Fibroblast of skin of left quadriceps (primary cell): ENCODE measurements at regions not wholly inside any gene's neighbourhood (a gene's known extent, or its start where the extent isn't known, plus 50 kb on each side); places are given as distances from the start of the nearest gene placed in this dataset.

ENCODE experiments used
- DNase-seq, 2 experiments: peaks; one replicate each; pipeline ENCODE4 v3.0.0-alpha.2; 2013; ENCODE audit warnings: low read depth in 2 of 2

DNA sequence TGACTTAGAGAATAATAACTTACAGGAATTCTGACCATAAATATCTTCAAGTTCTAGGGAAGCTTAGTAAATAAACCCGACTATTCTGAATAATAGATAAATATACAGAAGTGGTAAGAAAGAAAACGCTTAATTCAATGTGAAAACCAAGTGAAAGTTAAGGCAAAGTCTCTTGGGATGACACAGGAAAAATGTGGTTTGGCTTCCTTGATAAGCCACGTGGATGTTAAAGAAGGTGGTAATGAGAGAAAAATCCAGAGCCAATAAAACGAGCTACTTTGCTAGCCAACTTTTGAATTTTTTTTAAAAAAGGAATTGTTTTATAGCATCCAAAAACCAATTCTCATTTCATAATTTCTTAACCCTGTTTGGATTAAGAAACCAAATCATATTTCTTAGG, 166.2 kb upstream of the VRK2 start:
- no peak for DNase-seq

DNA sequence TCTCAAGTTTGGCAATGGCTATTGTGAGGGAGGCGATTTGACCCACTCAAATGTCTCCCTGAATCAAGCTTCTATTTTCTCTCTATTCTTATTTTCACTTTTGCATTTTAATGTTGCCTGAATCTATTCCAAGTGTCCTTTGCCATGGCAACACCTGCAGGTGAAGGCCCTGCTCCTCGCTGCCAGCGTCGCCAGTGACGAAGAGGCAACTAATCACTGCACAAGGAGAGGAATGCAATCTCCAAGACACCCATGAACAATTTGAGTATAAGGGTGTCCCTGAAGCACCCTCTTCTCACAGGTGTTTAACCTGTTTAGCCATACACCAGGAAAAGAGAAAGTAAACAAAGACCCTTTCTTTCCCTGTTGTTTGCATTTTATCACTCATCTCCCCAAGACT, 165.6 kb upstream of the VRK2 start:
- no peak for DNase-seq

- no peak for DNase-seq
These were observed 164.4 kb upstream of the VRK2 start for GRCh38 chr2:57881998-57882888.

- DNase-seq: no peak
These were observed 163.6 kb upstream of the VRK2 start for GRCh38 chr2:57882895-57883515.

GRCh38 chr2:57884281-57884680, 162.3 kb upstream of the VRK2 start:
- DNase-seq: no peak

DNA sequence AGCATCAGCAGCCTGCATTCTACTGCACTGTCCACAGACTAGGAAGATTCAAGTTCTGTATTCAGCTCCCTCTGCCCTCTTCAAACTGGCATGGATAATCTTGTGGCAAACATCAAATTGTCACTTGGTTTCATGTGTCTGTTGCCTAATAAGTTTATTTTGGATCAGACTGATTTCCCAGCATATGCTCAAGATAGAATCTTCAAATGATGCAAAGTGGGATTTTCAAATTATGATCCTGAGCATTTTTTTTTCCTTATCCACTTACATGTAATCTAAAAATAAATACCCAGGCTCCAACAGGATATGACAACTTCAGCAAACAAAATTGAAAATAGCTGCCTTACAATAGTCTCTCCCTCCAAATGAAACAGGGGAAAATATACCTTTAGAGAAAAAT, 160.9 kb upstream of the VRK2 start:
- DNase-seq: no peak

DNA sequence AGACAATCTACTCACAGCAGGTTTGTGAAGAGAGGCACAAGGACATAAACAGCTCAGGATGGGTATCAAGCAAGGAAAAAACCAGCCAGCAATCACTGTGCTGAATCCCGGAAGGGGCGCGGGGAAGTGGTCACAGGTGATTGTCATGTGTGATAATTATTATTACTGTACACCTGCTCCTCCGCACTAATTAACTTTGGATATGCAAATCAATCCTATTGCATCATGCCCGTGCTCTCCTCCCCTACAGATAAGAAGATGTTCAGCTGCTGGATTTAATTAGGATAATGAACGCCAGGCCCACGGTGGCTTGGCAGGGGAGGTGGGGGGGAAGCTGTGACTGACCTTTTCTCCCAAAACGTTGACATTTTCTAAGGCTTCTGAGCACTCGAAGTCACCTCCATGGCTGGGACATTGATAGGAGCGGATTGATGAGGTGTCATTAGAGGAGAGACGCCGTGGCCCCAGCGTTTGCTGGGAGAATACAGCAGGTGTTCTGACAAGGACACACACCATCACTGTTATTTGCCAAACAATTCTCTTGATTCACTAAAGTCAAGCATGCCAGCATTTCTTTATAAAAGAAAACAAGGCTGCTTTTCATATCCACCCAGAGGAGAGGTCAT, 160.3 kb upstream of the VRK2 start:
- no peak for DNase-seq

GRCh38 chr2:57888463-57888862, 158.1 kb upstream of the VRK2 start:
- DNase-seq: no peak

DNA sequence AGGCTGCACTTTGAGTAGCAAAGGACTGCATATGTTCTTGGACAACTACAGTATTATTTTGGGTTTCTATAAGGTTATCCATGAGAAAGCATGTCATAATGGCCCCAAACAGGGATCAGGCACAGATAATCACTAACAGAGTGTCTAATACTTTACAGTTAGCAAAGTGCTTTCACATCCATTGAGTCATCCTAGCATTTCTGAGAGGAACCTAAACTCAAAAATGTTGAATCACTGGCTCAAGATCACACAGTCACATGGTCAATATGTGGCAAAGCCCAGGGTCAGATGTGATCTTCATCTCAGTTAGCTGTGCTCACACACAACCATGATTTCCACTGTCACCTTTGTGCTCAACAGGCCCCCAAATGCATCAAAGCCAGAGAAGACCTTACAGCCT, 156.1 kb upstream of the VRK2 start:
- DNase-seq: peak; percentile 34 to 39

- peak; percentile 74 for DNase-seq
These were observed 155.4 kb upstream of the VRK2 start for GRCh38 chr2:57891086-57891712.

DNA sequence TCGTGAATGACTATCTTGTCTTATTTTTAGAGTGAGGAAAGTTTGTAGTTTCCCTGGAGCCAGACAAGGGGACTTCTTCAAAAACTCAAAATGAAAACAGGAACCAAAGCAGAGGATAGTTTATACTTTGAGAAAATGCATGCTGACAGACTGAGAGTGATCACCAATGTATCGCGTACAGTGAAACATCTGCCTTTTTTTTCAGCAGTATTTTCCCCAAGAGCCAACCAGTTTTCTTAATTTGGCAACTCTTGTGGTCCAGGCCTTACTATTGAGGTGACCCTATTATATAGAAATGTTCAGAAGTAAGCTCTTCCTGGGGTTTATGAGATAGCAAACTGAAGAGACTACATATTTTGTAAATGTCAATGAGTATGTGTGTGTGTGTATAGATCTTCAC, 153.7 kb upstream of the VRK2 start:
- no peak for DNase-seq

GRCh38 chr2:57893347-57893746, 153.3 kb upstream of the VRK2 start:
- no peak for DNase-seq

DNA sequence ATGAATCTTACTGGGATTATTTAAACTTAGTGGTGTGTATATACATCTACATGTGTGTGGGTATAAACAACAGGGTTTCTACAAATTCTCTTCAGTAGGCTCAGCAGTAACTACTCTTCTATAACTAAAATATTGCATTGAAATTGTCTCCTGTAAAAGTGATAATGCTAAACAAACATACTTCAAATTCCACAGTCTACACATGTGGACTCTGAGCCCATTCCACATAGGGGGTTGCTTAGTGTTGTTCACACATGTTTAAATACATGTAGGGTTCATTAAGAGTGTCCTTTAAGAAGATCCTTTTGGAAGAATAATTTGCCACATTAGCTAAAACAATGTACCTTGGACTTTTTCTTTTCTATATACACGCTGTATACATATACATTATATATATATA, 152.8 kb upstream of the VRK2 start:
- DNase-seq: no peak

GRCh38 chr2:57894381-57894780, 152.2 kb upstream of the VRK2 start:
- no peak for DNase-seq

DNA sequence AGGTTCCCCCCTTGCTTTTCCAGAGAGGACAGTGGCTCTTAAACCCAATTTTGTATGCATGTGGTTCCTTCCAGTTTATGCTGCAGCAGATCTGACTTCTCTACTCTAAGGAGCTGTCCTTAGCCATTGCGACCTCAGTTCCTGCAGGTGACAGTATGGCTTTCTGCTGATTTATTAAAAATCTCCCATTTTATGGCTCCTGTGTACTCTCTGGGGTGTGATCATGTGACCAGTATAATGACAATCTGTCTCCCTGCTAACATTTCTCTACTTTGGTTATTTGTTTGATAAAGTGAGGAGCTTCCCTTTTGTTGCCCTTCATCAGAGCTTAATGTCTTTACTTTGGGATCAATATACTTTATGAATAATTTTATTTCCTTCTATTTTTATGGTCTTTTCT, 148.7 kb upstream of the VRK2 start:
- DNase-seq: no peak

- no peak for DNase-seq
These were observed 146.7 kb upstream of the VRK2 start for GRCh38 chr2:57899898-57900297.

DNA sequence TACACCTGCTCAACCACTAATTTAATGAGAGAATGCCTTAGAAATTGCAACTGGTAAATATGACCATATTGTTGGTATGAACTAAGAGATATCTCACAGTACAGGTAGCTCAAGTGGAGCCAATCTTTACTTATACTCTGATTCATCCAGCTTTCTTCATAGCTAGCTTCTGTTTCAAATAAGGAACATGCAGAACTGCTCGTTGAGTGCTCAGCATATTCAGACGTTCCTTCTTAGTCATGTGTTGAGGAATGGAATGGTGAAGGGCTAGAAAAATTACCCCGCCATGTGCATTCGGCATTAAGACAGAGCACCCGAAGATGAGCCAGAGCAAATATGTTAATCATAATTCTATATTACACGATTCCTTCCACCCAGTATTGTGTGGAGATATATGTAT, 144.0 kb upstream of the VRK2 start:
- DNase-seq: no peak

- peak; percentile 33 to 47 for DNase-seq
These were observed 140.4 kb upstream of the VRK2 start for GRCh38 chr2:57906152-57906732.

DNA sequence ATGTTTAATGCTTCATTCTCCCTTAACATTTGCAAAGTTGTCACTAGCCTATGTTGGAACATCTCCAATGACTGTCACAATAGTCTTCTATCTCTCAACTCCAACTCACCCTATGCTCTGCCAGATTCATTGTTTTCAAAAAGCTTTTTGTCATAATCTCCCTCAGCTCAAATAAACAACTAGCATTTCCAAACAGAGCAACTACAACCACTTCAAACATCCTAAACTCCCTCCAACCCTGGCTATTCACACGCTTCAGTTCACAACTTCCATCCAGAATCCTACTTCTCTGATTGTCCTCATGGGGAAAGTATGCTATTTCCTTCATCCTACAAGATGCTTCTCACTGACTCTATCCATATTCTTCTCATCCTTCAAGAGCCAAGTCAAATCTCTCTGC, 139.2 kb upstream of the VRK2 start:
- no peak for DNase-seq

- DNase-seq: no peak
These were observed 137.9 kb upstream of the VRK2 start for GRCh38 chr2:57908736-57909161.

DNA sequence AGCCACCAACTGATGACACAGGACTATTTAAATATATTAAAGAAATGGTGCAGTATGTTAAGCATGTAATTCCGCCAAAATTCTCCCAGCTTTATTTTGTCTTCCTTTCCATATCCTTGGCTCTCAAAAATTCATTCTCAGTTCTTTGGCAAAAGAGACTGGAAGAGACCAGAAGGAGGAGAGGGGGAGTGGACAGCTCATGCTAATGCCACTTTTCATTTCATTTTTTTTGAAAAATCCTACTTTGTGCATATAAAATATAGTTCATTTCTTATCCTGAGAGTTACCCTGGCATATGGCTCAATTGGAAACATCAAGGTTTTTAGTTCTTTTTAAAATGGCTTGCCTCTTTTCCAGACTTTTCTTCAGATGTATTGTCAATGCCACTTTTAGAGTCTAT, 128.5 kb upstream of the VRK2 start:
- DNase-seq: no peak

DNA sequence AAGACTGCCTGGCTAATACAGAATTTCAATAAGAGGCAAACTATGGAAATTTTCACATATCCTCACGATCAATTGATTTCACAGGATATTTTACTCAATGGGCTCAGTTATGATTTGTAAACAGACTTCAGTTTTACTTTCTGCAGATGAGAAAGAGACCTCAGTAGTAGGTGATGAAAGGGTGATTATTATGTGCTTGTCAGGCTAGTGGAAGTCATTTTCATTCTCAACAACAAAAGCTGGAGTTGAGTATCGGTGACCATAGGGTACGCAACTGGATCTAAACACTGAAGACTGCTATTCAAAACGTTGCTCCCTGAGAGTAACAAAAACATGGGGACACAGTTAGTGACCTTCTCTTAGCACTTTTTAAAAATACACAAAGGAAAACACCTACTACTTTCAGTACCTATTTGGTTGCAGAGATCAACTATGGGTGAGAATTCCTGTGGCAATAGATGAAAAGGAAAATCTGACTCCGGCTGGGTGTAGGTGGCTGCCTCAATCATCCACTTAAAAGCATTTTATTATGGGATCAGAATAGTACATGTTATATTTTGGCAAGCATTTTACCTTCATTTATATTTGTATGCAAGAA, 126.2 kb upstream of the VRK2 start:
- no peak for DNase-seq
